HG02885 (cell line): ENCODE measurements at regions not wholly inside any gene's neighbourhood (a gene's known extent, or its start where the extent isn't known, plus 50 kb on each side); places are given as distances from the start of the nearest gene placed in this dataset.
"Not testable (repeated sequence)": the region's sequence is repeated elsewhere in the genome, so short reads cannot be mapped to it uniquely, and the experiment has no call there.

Source experiments
- ATAC-seq: cut with Tn5 transposase; IDR thresholded peaks from one replicate; pipeline ENCODE4 v1.9.1; 2021; ENCODE audit warnings: mild to moderate bottlenecking; ENCODE audit not compliant: unreplicated experiment, poor library complexity

DNA sequence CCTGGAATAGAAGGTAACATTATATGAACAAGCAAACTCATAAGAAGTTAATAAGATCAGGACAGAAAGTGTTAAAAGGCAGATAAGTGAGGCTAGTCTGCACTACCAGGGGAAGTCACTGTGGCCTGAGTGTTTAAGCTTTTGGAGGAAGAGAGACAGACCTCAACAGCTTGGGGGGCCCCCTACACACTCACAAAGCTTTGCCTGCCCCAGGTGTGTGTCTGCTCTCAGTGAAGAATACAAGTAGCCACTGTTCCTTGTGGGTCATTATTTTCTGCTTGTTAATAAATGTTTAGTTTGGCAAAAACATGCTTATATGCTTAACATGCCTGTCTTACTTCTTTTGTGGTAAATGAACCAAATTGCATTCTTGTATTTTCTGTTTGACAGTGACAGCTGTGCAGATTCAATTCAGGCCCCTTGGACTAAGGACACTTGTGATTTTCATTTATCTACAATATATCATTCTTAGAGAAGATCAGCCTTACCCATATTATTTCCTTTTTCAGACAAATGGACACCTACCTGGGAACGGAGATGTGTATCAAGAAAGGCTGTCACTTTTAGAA, 50.7 kb upstream of the C12orf71 start:
- peak; percentile 59 for ATAC-seq

DNA sequence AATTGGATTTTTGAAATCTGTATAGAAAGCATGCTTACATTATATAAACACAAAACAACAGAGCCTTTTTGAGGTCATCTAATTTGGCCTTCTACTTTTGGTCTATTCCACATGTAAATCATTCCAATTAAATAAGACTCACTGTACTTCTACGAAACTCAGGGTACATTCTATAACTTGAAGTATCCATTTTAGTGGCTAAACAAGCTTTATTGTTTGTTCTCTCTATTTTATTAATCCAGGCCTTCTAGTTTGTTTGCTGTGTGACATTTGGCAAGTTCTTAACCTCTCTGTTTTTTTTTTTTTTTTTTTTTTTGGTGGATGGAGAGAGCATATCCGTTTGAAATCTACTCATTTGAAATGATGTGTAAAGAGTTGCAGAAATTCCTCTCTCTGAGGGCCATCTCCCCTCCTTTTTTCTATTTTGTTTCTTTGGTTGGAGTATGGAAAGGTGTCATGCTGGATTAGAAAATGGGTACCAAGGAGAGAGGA, 58.1 kb upstream of the C12orf71 start:
- ATAC-seq: no peak

DNA sequence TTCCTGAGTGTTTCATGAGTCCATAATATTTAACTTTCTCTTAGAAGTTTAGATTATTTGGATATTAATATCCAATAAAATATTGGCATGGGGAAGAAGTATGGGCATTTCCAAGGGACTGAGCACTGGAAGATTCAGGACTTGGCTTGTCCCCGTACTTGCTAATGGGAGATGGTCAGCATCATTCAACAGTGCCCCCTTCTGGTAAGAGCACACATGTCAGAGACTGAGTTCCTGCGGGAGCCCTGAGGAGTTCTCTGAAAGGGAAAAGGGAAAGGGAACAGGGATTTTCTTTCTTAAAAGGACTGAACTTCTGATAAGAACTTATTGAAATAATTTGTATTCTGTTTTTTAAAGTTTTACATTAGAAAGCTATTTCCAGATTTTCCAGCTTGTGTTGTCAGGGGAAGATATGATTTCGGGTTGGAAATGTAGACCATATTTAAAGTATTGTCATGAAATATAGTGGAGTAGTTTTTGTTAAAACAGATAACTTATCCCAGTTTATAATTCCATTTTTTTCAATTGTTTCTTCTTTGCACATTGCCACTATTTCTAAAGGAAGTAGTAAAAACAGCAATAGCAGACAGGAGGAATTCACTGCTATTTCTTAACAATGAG, 59.8 kb upstream of the C12orf71 start:
- ATAC-seq: no peak

DNA sequence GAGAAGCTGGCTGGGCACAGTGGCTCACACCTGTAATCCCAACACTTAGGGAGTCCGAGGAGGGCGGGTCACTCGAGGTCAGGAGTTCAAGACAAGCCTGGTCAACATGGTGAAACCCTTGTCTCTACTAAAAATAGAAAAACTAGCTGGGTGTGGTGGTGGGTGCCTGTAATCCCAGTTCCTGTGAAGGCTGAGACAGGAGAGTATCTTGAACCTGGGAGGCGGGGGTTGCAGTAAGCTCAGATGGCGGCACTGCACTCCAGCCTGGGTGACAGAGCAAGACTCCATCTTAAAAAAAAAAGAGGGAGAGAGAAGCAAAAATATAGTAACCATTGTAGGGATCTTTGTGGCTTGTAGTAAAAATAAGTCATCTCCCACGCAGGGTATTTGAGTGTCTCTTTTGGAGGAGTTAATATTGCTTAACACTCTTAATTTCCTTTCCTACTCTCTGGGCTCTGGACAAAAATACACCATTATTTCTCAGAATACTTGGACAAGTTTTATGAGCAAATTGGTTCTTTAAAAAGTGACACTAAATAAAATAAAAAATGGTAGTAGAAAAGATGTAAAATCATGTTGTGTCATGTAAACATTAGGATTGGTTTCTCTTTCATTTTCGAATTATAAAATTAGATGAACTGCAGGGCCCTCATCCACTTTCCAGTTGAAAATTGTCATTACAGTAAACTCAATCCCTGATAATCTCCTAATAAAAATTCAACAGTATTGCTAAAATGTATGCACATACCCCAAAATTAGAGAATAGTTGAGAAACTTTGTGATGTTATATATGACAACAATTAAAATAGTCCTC, 61.1 kb upstream of the C12orf71 start:
- ATAC-seq: no peak

DNA sequence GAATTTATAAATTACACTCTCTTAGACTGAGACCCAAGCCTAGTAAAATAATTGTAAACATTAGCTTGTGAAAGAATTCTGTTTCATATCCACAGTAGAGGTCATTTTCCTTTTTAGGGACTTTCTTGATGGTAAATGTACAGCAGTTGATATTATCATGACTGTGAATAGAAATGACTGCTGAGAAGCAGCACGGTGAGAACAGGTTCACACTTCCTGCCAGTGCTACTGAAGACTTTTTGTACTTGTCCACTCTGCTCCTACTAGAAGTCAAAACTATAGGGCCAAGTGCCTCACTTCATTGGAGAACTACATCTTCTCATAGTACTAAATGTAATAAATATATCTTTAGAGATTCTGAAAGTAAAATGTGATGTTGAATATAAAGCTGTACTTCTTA, 63.3 kb upstream of the C12orf71 start:
- peak; percentile 59 for ATAC-seq

- no peak for ATAC-seq
Observed at GRCh38 chr12:27148373-27148772, 66.0 kb upstream of the C12orf71 start.

- no peak for ATAC-seq
Observed at GRCh38 chr12:27148791-27149190, 66.4 kb upstream of the C12orf71 start.

GRCh38 chr12:27151479-27151878, 69.1 kb upstream of the C12orf71 start:
- no peak for ATAC-seq

DNA sequence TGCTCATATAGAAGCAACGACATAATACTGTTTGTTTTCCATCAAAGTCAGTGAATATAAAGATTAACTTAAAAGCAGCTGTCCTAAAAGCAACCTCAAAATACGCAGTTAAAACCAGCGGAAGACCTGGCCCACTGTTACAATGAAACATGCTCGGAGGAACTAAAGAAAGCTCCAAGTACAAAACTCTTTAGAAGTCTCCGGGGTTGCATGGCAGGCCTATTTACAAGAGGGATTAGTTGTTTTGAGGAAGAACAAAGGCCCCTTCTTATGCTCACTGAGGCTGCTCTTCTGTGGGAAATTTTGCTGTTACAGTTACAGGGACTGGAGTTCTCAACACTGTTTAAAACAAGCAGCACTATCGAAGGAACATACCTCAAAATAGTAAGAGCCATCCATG, 75.9 kb upstream of the C12orf71 start:
- ATAC-seq: no peak

DNA sequence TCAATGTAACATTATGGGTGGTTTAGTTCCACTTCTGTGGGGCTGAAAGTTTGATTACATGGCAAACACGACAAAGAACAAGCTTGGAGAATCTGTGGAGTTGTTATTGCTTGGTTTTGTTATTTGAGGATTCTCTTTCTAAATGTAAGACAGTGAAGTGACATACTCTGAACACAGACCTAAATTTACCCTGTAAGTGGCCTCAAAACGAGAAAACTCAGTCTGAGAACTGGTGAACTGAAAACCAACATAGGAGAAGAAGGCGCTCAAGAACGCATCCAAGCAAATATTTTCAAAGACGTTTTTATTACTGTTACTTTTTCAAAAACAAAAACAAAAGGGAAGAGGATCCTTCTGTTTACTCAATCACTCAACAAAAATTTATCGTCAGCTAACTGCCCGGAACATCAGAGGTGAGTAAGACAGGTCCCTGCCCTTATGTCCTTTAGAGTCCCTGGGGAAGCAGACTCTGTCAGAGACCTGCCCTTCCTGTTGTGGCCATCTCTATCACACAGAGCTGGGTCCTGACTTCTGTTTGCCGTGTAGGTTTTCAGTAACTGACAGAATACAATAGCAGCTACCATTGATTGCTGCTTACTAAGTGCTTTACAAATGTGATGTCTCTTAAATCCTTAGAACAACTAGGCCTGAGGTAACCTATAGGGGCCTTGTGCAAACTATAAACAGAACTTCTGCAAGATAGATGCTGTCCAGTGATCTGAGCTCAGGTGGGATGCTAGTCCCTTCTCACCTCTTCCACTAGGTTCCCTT, 79.3 kb upstream of the C12orf71 start:
- peak; percentile 90 for ATAC-seq

- no peak for ATAC-seq
Observed at GRCh38 chr12:27162229-27162537, 79.8 kb upstream of the C12orf71 start.

GRCh38 chr12:27163048-27163715, 80.8 kb upstream of the C12orf71 start:
- no peak for ATAC-seq

- no peak for ATAC-seq
Observed at GRCh38 chr12:27163894-27164293, 80.2 kb upstream of the STK38L start.

GRCh38 chr12:27164330-27165040, 79.6 kb upstream of the STK38L start:
- no peak for ATAC-seq

- ATAC-seq: not testable (repeated sequence)
Observed at GRCh38 chr12:27165958-27166357, 78.1 kb upstream of the STK38L start.

DNA sequence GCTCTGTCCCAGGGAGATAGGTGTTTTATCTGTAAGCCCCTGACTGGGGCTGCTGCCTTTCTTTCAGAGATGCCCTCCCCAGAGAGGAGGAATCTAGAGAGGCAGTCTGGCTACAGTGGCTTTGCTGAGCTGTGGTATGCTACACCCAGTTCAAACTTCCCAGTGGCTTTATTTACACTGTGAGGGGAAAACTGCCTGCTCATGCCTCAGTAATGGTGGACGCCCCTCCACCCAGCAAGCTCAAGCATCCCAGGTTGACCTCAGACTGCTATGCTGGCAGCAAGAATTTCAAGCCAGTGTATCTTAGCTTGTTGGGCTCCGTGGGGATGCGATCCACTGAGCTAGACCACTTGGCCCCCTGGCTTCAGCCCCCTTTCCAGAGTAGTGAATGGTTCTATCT, 72.6 kb upstream of the STK38L start:
- not testable (repeated sequence) for ATAC-seq

- no peak for ATAC-seq
Observed at GRCh38 chr12:27176765-27177164, 67.3 kb upstream of the STK38L start.

DNA sequence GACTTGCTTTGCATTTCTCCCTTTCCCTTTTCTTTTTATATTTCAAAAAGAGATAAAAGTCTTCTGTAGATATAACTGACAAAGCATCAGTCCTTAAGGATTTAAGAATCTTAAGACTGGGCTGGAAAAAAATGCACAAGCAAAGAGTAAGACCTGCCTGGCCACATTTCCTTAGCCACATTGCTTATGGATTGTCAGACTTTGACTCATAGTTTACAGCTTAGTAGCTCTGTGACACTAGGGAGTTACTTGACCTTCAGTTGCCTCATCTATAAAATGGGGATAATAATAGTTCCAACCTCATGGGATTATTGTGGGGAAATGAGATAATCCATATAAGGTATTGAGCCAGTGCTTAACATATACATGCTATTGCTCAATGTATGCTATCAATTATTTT, 66.4 kb upstream of the STK38L start:
- no peak for ATAC-seq

- no peak for ATAC-seq
Observed at GRCh38 chr12:27178255-27178654, 65.8 kb upstream of the STK38L start.
